ENCODE measurements at regions not wholly inside any gene's neighbourhood (a gene's known extent, or its start where the extent isn't known, plus 50 kb on each side); places are given as distances from the start of the nearest gene placed in this dataset.
"Not testable (repeated sequence)": the region's sequence is repeated elsewhere in the genome, so short reads cannot be mapped to it uniquely, and the experiment has no call there.

DNA sequence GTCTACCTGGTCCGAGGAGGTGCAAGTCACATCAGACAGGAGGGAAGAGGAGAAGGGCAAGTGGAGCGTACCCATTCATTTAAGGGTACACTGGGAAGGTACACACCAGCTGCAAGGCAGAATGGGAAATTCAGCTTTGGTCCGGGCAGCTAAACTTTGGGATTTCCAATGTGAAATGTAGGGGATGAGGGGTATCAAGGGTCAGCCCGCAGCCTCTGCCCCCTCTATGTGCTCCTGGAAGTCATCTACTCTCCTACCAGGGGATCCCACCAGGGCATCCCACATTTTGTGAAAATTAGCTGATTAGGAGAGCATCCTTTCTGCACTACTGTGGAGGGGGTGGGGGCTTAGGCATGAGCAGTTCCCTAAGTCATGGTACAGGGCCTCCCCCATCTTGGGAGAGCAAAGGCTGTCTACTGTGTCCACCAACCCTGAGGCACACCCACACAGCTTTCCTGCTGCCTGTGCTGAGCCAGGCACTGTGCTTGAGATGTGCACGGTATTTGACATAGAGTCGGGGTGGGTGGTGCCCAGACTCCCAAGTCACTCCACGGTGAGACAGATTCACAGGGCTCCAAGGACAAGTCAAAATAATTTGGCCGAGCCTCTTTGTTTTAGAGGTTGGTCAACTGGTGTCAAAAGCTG, 189.1 kb upstream of the SULF2 start:
- Histone ChIP-seq H3K27me3 (ENCODE audit: low read depth, low read length) (peaks cover 14% of the 10 kb centered on the region), H2AFZ (ENCODE audit: low read depth, low read length) (no peak overlapping the region), H4K20me1 (ENCODE audit: insufficient read depth, low read length) (no peaks in the 10 kb centered on the region), H3K4me3 (ENCODE audit: low read length) (no peak overlapping the region), H3K4me2 (ENCODE audit: low read length) (no peak overlapping the region), H3K79me2 (ENCODE audit: low read length) (no peaks in the 10 kb centered on the region), H3K9me3 (ENCODE audit: insufficient read depth, low read length) (no peaks in the 10 kb centered on the region), H3K36me3 (replicated peaks; ENCODE audit: low read depth, low read length) (no peaks in the 10 kb centered on the region), H3K9ac (ENCODE audit: low read length) (no peak overlapping the region), H3K27ac (ENCODE audit: low read length) (no peak overlapping the region), H3K4me1 (ENCODE audit: low read length) (no peaks in the 10 kb centered on the region)
- TF ChIP-seq, protein P1, sequence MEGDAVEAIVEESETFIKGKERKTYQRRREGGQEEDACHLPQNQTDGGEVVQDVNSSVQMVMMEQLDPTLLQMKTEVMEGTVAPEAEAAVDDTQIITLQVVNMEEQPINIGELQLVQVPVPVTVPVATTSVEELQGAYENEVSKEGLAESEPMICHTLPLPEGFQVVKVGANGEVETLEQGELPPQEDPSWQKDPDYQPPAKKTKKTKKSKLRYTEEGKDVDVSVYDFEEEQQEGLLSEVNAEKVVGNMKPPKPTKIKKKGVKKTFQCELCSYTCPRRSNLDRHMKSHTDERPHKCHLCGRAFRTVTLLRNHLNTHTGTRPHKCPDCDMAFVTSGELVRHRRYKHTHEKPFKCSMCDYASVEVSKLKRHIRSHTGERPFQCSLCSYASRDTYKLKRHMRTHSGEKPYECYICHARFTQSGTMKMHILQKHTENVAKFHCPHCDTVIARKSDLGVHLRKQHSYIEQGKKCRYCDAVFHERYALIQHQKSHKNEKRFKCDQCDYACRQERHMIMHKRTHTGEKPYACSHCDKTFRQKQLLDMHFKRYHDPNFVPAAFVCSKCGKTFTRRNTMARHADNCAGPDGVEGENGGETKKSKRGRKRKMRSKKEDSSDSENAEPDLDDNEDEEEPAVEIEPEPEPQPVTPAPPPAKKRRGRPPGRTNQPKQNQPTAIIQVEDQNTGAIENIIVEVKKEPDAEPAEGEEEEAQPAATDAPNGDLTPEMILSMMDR (IDR thresholded peaks at IDR 0.05; ENCODE audit: low read depth, low read length), result no peak
- no peak for TF ChIP-seq EZH2phosphoT487 (IDR thresholded peaks at IDR 0.05; ENCODE audit: low read depth)

GRCh38 chr20:47973519-47974233, 188.4 kb upstream of the SULF2 start:
- Histone ChIP-seq H3K4me1 (ENCODE audit: low read length) (no peaks in the 10 kb centered on the region), H3K27me3 (ENCODE audit: low read depth, low read length) (peaks cover 14% of the 10 kb centered on the region), H2AFZ (ENCODE audit: low read depth, low read length) (no peak overlapping the region), H3K36me3 (replicated peaks; ENCODE audit: low read depth, low read length) (no peaks in the 10 kb centered on the region), H3K27ac (ENCODE audit: low read length) (no peak overlapping the region), H3K79me2 (ENCODE audit: low read length) (no peaks in the 10 kb centered on the region), H4K20me1 (ENCODE audit: insufficient read depth, low read length) (no peaks in the 10 kb centered on the region), H3K4me3 (ENCODE audit: low read length) (no peak overlapping the region), H3K4me2 (ENCODE audit: low read length) (no peak overlapping the region), H3K9me3 (ENCODE audit: insufficient read depth, low read length) (no peaks in the 10 kb centered on the region), H3K9ac (ENCODE audit: low read length) (no peak overlapping the region)
- no peak for TF ChIP-seq EZH2phosphoT487 (IDR thresholded peaks at IDR 0.05; ENCODE audit: low read depth)
- TF ChIP-seq, protein P1 (IDR thresholded peaks at IDR 0.05; ENCODE audit: low read depth, low read length), result no peak

- H3K79me2 ChIP-seq (ENCODE audit: low read length), result no peaks in the 10 kb centered on the region
- TF ChIP-seq, protein P1 (IDR thresholded peaks at IDR 0.05; ENCODE audit: low read depth, low read length), result no peak
- no peak for TF ChIP-seq EZH2phosphoT487 (IDR thresholded peaks at IDR 0.05; ENCODE audit: low read depth)
- H3K9me3 ChIP-seq (ENCODE audit: insufficient read depth, low read length), result no peaks in the 10 kb centered on the region
- no peaks in the 10 kb centered on the region for H3K4me1 ChIP-seq (ENCODE audit: low read length)
- H3K36me3 ChIP-seq (replicated peaks; ENCODE audit: low read depth, low read length), result no peaks in the 10 kb centered on the region
- peaks cover 14% of the 10 kb centered on the region for H3K27me3 ChIP-seq (ENCODE audit: low read depth, low read length)
- H3K4me3 ChIP-seq (ENCODE audit: low read length), result no peak overlapping the region
- H3K27ac ChIP-seq (ENCODE audit: low read length), result no peak overlapping the region
- H4K20me1 ChIP-seq (ENCODE audit: insufficient read depth, low read length), result no peaks in the 10 kb centered on the region
- H3K9ac ChIP-seq (ENCODE audit: low read length), result no peak overlapping the region
- H2AFZ ChIP-seq (ENCODE audit: low read depth, low read length), result no peak overlapping the region
- H3K4me2 ChIP-seq (ENCODE audit: low read length), result no peak overlapping the region
These were observed 187.6 kb upstream of the SULF2 start for GRCh38 chr20:47972916-47973309.

DNA sequence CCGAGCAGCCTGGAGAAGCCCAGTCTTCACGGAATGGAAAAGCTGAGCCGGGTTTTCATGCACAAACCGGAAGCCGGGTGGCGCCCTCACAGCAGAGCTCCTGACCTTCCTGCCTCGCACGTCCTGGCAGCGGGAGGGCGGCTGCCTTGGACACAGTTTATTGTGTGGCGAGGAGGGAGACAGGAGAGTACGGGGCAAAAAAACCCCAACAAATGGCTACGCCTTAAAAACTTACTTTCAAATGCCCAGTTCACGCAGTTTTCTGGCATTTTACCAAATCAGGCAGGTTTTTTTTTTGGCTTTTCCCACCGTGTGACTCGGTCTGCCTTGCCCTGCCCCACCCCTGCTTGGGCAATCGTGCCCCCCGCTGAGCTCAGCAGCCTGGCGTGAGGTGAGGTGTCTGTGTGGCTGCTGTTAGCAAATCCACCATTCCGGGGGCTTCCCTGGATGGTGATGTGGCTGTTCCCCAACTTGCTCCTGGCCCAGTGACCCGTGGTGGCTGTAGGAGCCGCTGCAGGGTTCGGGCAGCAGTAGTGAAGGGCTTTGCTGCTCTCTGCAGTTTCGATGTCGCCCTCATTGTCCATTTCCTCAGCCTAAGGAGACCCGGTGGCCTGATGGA, 187.1 kb upstream of the SULF2 start:
- not testable (repeated sequence) for H4K20me1 ChIP-seq (ENCODE audit: insufficient read depth, low read length); H3K36me3 ChIP-seq (replicated peaks; ENCODE audit: low read depth, low read length); H2AFZ ChIP-seq (ENCODE audit: low read depth, low read length); H3K4me3 ChIP-seq (ENCODE audit: low read length); H3K4me2 ChIP-seq (ENCODE audit: low read length); H3K9me3 ChIP-seq (ENCODE audit: insufficient read depth, low read length); H3K27ac ChIP-seq (ENCODE audit: low read length); H3K79me2 ChIP-seq (ENCODE audit: low read length); H3K4me1 ChIP-seq (ENCODE audit: low read length); H3K9ac ChIP-seq (ENCODE audit: low read length)
- TF ChIP-seq, protein P1 (IDR thresholded peaks at IDR 0.05; ENCODE audit: low read depth, low read length), result peak; percentile 35
- H3K27me3 ChIP-seq (ENCODE audit: low read depth, low read length), result peaks cover 14% of the 10 kb centered on the region
